Right ventricle myocardium superior (tissue), 1 donor: ENCODE measurements at regions not wholly inside any gene's neighbourhood (a gene's known extent, or its start where the extent isn't known, plus 50 kb on each side); places are given as distances from the start of the nearest gene placed in this dataset.
A peak's percentile ranks its signal among the peaks of the same experiment; 100 is the strongest.
"Not testable (repeated sequence)": the region's sequence is repeated elsewhere in the genome, so short reads cannot be mapped to it uniquely, and the experiment has no call there.

ENCODE experiments used
- ATAC-seq: fragments of 200-7000 bp; cut with Tn5 transposase; one replicate; pipeline ENCODE4 v1.9.1; 2020; ENCODE audit warnings: mild to moderate bottlenecking; ENCODE audit not compliant: poor library complexity
- DNase-seq: peaks from one replicate; pipeline ENCODE4 v3.0.0-alpha.2; 2020
- intact Hi-C: fragments of 100-400 bp; cut with DNase I; formaldehyde crosslinking; loops from one replicate; pipeline ENCODE4 v1.11.2; 2022
- donor health status: DM: no; HTN: yes; CAD: no; lungs with severe emphysema.

GRCh38 chr7:63291758-63292157, 706.9 kb upstream of the ZNF722 start:
- ATAC-seq, DNase-seq, intact Hi-C loops: not testable (repeated sequence)

GRCh38 chr7:63317595-63317994, 681.1 kb upstream of the ZNF722 start:
- not testable (repeated sequence) for ATAC-seq
- DNase-seq: peak; percentile 17

GRCh38 chr7:63348755-63349408, 649.8 kb upstream of the ZNF722 start:
- ATAC-seq, intact Hi-C loops: not testable (repeated sequence)
- peak; percentile 19 for DNase-seq

More at GRCh38 chr7:63317595-63317994, 681.1 kb upstream of the ZNF722 start:
- intact Hi-C loops: not testable (repeated sequence)

- no peak for DNase-seq
- intact Hi-C loops: no loop called here
- no peak for ATAC-seq
Observed at GRCh38 chr7:63376873-63377272, 621.8 kb upstream of the ZNF722 start.

GRCh38 chr7:63394139-63394538, 604.5 kb upstream of the ZNF722 start:
- intact Hi-C loops, ATAC-seq, DNase-seq: not testable (repeated sequence)

- DNase-seq, ATAC-seq: not testable (repeated sequence)
Observed at GRCh38 chr7:63407881-63408280, 590.8 kb upstream of the ZNF722 start.

More at GRCh38 chr7:63407881-63408280, 590.8 kb upstream of the ZNF722 start:
- intact Hi-C loops: not testable (repeated sequence)
